Nephron progenitor cell (in vitro differentiated cells): ENCODE measurements at regions not wholly inside any gene's neighbourhood (a gene's known extent, or its start where the extent isn't known, plus 50 kb on each side); places are given as distances from the start of the nearest gene placed in this dataset.

Experiments
- DNase-seq: peaks from one replicate; pipeline ENCODE4 v3.0.0; 2021
- H3K27ac Mint-ChIP-seq: 2 replicates; pipeline ENCODE4 v1.8.0; 2021; ENCODE audit warnings: mild to moderate bottlenecking, moderate library complexity, mixed read lengths
- H3K27me3 Mint-ChIP-seq: 2 replicates; pipeline ENCODE4 v1.8.0; 2021; ENCODE audit warnings: mild to moderate bottlenecking, low read depth, mixed read lengths; ENCODE audit not compliant: poor library complexity
- H3K36me3 Mint-ChIP-seq: 2 replicates; pipeline ENCODE4 v1.8.0; 2021; ENCODE audit warnings: low read depth, mixed read lengths
- H3K4me1 Mint-ChIP-seq: 2 replicates; pipeline ENCODE4 v1.8.0; 2021; ENCODE audit warnings: mixed read lengths
- H3K4me3 Mint-ChIP-seq: 2 replicates; pipeline ENCODE4 v1.8.0; 2021; ENCODE audit warnings: mild to moderate bottlenecking, moderate library complexity, mixed read lengths
- H3K9me3 Mint-ChIP-seq: 2 replicates; pipeline ENCODE4 v1.8.0; 2021; ENCODE audit warnings: mild to moderate bottlenecking, moderate library complexity, mixed read lengths
- CTCF ChIP-seq: fragments of 200-600 bp; sonication (generic); IDR thresholded peaks from 2 replicates; pipeline ENCODE4 v1.5.0; 2021; ENCODE audit warnings: antibody characterized with exemption

DNA sequence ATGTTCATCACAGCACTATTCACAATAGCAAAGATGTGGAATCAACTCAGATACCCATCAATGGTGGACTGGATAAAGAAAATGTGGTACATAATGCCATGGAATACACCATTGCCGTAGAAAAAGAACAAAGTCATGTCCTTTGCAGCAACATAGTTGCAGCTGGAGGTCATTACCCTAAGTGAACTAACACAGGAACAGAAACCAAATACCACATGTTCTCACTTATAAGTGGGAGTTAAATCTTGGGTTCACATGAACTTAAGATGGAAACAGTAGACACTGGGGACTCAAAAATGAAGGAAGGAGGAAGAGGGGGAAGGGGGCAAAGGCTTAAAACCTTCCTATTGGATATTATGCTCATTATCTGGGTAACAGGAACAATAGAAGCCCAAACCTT, 228.1 kb upstream of the RAB6C start:
- Mint-ChIP-seq H3K9me3 (peaks cover 21% of the 10 kb centered on the region), H3K27ac (no peak overlapping the region), H3K36me3 (no peaks in the 10 kb centered on the region), H3K4me3 (no peak overlapping the region), H3K4me1 (peaks cover 13% of the 10 kb centered on the region), H3K27me3 (peaks cover 18% of the 10 kb centered on the region)
- DNase-seq, result no peak
- no peak for TF ChIP-seq CTCF

GRCh38 chr2:129752176-129752575, 227.3 kb upstream of the RAB6C start:
- Mint-ChIP-seq H3K9me3 (peaks cover 21% of the 10 kb centered on the region), H3K4me1 (peaks cover 18% of the 10 kb centered on the region), H3K27me3 (peaks cover 25% of the 10 kb centered on the region), H3K4me3 (no peak overlapping the region), H3K36me3 (no peaks in the 10 kb centered on the region), H3K27ac (no peak overlapping the region)
- TF ChIP-seq CTCF, result no peak
- DNase-seq, result no peak

DNA sequence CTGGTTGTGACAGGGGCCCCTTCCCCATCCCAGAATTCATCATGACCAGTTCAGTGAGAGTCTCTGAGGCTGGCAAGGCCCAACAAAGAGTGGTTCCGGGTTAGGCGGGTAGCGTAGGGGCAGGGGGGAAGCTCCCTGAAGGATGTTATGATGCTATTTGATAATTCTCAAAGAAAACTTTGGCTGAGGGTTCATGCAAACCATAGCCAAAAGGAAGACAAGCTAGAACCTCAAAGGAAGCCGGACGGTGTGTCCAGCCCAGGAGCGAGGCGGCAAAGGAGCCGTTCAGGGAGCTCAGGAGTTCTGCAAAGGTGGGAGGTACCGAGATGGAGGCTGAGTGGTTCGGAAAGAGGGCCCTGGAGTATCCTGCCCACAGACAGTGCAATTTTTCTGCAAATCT, 226.8 kb upstream of the RAB6C start:
- peaks cover 19% of the 10 kb centered on the region for H3K4me1 Mint-ChIP-seq
- no peak overlapping the region for H3K27ac Mint-ChIP-seq
- TF ChIP-seq CTCF, result no peak
- no peak for DNase-seq
- no peak overlapping the region for H3K4me3 Mint-ChIP-seq
- peaks cover 21% of the 10 kb centered on the region for H3K9me3 Mint-ChIP-seq
- peaks cover 25% of the 10 kb centered on the region for H3K27me3 Mint-ChIP-seq
- H3K36me3 Mint-ChIP-seq, result no peaks in the 10 kb centered on the region

DNA sequence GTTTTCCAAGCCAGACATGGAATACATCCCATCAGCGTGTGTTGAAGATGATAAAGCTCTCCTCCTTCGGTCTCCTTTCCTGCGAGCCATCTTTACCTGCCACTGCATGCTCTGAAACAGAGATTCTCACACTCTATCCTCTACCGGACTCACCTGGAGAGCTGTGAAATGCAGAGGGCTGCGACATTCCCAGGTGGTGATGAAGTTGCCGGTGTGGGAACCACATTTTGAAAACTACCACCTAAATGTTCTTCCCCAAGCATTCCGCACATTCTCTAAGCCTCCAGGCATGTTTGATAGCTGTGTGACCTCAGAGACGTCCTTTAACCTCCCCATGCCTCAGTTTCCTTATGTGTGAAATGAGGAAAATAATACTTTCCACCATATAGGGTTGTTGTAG, 226.2 kb upstream of the RAB6C start:
- TF ChIP-seq CTCF, result no peak
- H3K27ac Mint-ChIP-seq, result no peak overlapping the region
- no peak for DNase-seq
- no peaks in the 10 kb centered on the region for H3K36me3 Mint-ChIP-seq
- peaks cover 25% of the 10 kb centered on the region for H3K4me1 Mint-ChIP-seq
- peaks cover 25% of the 10 kb centered on the region for H3K27me3 Mint-ChIP-seq
- H3K4me3 Mint-ChIP-seq, result no peak overlapping the region
- peaks cover 21% of the 10 kb centered on the region for H3K9me3 Mint-ChIP-seq

DNA sequence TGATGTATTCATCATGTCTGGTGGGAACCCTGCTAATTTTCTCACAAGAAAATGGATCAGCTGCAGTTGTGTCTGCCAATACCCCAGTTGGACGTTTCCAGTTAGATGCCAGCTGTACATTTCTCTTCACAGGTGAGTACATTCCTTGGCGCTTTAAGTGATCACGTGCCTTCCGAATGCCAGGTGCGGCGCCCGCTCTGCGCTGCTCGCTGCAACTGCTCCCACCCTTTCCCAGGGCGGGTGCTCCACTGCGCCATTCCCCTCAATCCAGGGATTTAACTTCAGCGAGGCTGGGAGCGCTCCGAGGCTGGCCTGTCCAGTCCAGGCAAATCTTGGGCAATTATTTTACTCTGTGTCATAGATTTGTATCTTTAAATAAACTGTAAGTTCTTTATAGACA, 225.0 kb upstream of the RAB6C start:
- DNase-seq, result no peak
- peaks cover 26% of the 10 kb centered on the region for H3K4me1 Mint-ChIP-seq
- H3K4me3 Mint-ChIP-seq, result no peak overlapping the region
- H3K27ac Mint-ChIP-seq, result no peak overlapping the region
- H3K9me3 Mint-ChIP-seq, result peaks cover 16% of the 10 kb centered on the region
- no peaks in the 10 kb centered on the region for H3K36me3 Mint-ChIP-seq
- TF ChIP-seq CTCF, result no peak
- H3K27me3 Mint-ChIP-seq, result peaks cover 21% of the 10 kb centered on the region

- H3K36me3 Mint-ChIP-seq, result no peaks in the 10 kb centered on the region
- no peak overlapping the region for H3K27ac Mint-ChIP-seq
- peaks cover 21% of the 10 kb centered on the region for H3K27me3 Mint-ChIP-seq
- peaks cover 26% of the 10 kb centered on the region for H3K4me1 Mint-ChIP-seq
- no peak for DNase-seq
- no peak overlapping the region for H3K4me3 Mint-ChIP-seq
- peaks cover 12% of the 10 kb centered on the region for H3K9me3 Mint-ChIP-seq
- TF ChIP-seq CTCF, result no peak
Observed at GRCh38 chr2:129754831-129755230, 224.6 kb upstream of the RAB6C start.
